ACC112 (cell line): ENCODE measurements at regions not wholly inside any gene's neighbourhood (a gene's known extent, or its start where the extent isn't known, plus 50 kb on each side); places are given as distances from the start of the nearest gene placed in this dataset.

ENCODE experiments used
- H2AFZ ChIP-seq: fragments of 200-600 bp; sonication (generic); one replicate; pipeline ENCODE4 v1.6.0; 2017; ENCODE audit warnings: antibody characterized with exemption, low read length; ENCODE audit not compliant: unreplicated experiment
- H3K27ac ChIP-seq: fragments of 200-600 bp; sonication (generic); 2 replicates; pipeline ENCODE4 v1.5.1; 2014; ENCODE audit warnings: low read depth, mild to moderate bottlenecking, antibody characterized with exemption, low read length, moderate library complexity
- H3K27me3 ChIP-seq: fragments of 200-600 bp; sonication (generic); 2 replicates; pipeline ENCODE4 v1.6.1; 2014; ENCODE audit warnings: mild to moderate bottlenecking, antibody characterized with exemption, low read length, moderate library complexity, mixed read lengths; ENCODE audit not compliant: insufficient read depth
- H3K36me3 ChIP-seq: fragments of 200-600 bp; sonication (generic); 2 replicates; pipeline ENCODE4 v1.6.1; 2016; ENCODE audit warnings: mild to moderate bottlenecking, antibody characterized with exemption, low read length, moderate library complexity, mixed read lengths; ENCODE audit not compliant: insufficient read depth
- H3K4me1 ChIP-seq: fragments of 200-600 bp; sonication (generic); one replicate; pipeline ENCODE4 v1.6.1; 2016; ENCODE audit warnings: low read length, mixed read lengths; ENCODE audit not compliant: insufficient read depth, unreplicated experiment, control insufficient read depth
- H3K4me3 ChIP-seq: fragments of 200-600 bp; sonication (generic); 2 replicates; pipeline ENCODE4 v1.5.1; 2014; ENCODE audit warnings: mild to moderate bottlenecking, low read depth, low read length
- H3K79me2 ChIP-seq: fragments of 200-600 bp; sonication (generic); one replicate; pipeline ENCODE4 v1.6.0; 2016; ENCODE audit warnings: low read length; ENCODE audit not compliant: control insufficient read depth, unreplicated experiment, insufficient read depth

DNA sequence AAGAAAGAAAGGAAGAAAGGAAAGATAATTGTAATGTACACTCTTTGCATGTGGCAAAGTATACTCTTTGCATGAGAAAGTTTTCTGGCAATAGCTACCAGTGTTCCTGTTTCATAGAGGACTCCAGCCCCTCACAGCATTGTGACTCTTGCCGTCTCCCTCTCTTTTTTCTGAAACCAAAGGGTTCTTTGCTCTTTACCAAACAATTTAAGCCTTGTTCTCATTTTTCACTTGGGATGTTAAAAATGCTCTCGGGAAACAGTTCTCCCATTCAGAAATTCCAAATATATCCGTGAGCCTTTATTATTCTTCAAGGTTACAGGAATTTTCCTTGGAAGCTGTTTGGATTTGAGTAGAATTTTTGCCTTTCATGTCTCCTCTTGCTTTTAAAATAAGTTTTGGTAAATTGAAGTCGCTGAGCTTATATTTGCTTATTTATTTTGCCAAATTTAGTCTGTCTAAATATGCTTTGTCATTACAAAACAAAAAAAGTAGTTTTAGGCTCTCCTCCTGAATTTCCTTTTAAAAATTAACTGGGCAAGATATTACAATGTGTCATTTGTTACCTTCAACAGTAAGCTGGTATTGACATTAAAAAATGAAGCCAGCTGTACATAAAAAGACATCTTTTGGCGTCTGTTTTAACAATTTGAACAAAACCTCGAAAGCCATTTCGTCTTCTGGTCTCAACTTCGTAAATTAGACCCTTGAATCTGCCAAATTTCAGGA, 103.8 kb upstream of the ARMC2 start:
- H3K4me1 ChIP-seq = peaks cover 33% of the 10 kb centered on the region
- no peak overlapping the region for H3K27ac ChIP-seq
- H3K4me3 ChIP-seq = no peak overlapping the region
- no peak overlapping the region for H2AFZ ChIP-seq
- H3K79me2 ChIP-seq = no peaks in the 10 kb centered on the region
- no peaks in the 10 kb centered on the region for H3K36me3 ChIP-seq
- no peaks in the 10 kb centered on the region for H3K27me3 ChIP-seq

DNA sequence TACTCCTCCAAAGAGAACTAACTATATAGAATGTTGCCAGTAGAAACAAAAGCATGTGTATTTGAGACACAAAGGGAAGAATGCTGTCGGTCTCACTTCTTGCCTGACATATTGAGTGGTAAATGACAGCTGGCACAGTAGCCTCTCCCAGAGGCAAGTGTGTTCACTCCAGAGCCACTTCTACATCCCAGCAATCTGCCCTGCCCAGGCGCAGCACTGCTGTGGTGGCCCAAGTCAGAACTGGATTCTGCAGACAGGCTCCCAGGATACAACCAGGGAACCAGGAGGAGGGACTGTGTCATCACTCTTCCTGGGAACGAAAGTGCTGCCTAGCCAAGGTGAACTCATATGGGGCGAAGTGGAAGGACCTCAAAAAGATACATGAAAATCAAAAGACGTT, 103.2 kb upstream of the ARMC2 start:
- H3K4me1 ChIP-seq = peaks cover 27% of the 10 kb centered on the region
- H3K79me2 ChIP-seq = no peaks in the 10 kb centered on the region
- no peak overlapping the region for H2AFZ ChIP-seq
- no peaks in the 10 kb centered on the region for H3K27me3 ChIP-seq
- no peak overlapping the region for H3K27ac ChIP-seq
- no peak overlapping the region for H3K4me3 ChIP-seq
- H3K36me3 ChIP-seq = no peaks in the 10 kb centered on the region

DNA sequence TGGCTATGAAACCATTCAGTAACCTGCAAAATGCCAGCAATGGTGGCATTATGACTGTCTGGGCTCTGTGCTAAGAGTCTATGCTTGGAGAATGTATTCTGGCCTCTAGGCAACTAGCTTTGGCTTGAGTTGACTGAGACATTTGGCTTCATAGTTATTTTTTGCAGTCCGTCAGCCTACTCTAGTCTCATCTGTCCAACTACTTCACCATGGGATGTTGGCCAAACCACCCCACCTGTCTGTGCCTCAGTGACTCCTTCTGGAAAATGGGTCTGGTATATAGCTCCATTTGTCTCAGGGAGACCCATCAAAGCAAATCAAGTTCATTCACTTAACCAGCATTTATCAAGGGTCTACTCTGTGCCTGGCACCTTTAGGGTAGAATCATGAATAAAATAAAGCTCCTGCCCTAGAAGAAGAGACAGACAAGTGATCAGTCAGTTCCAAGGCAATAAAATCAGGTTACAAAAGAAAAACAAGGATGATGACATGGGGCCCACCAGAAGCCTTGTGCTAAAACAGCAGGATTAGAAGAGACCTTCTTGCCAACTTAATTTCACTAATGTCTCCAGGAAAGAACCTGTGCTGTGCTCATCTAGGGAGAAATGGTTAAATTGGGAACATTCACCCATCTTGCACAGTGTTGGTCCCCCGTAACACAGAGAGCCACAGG, 102.4 kb upstream of the ARMC2 start:
- Histone ChIP-seq H3K27me3 (no peaks in the 10 kb centered on the region), H3K27ac (no peak overlapping the region), H3K36me3 (no peaks in the 10 kb centered on the region), H3K4me1 (peaks cover 23% of the 10 kb centered on the region), H3K79me2 (no peaks in the 10 kb centered on the region), H3K4me3 (no peak overlapping the region), H2AFZ (no peak overlapping the region)

DNA sequence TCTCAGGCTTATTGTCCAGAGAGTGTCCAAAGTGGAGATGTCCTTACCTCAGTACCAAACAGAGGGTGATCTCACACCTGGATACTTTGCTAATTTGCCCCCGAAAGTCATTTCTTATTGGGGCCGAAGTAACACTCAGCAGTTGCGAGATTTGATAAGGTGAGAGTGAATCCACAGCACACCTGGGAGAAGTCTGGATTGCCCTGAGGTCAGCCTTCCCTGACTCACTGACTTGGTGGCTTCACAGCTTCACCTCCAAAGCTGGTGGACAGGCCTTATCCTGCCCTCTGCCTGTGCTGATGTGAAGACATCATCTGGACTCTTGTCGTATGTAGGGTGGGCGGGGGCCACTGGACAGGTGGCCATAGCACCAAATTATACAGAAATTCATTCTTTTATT, 101.9 kb upstream of the ARMC2 start:
- H3K27me3 ChIP-seq = no peaks in the 10 kb centered on the region
- H3K36me3 ChIP-seq = no peaks in the 10 kb centered on the region
- no peak overlapping the region for H2AFZ ChIP-seq
- H3K27ac ChIP-seq = no peak overlapping the region
- no peak overlapping the region for H3K4me3 ChIP-seq
- H3K79me2 ChIP-seq = no peaks in the 10 kb centered on the region
- peaks cover 23% of the 10 kb centered on the region for H3K4me1 ChIP-seq

DNA sequence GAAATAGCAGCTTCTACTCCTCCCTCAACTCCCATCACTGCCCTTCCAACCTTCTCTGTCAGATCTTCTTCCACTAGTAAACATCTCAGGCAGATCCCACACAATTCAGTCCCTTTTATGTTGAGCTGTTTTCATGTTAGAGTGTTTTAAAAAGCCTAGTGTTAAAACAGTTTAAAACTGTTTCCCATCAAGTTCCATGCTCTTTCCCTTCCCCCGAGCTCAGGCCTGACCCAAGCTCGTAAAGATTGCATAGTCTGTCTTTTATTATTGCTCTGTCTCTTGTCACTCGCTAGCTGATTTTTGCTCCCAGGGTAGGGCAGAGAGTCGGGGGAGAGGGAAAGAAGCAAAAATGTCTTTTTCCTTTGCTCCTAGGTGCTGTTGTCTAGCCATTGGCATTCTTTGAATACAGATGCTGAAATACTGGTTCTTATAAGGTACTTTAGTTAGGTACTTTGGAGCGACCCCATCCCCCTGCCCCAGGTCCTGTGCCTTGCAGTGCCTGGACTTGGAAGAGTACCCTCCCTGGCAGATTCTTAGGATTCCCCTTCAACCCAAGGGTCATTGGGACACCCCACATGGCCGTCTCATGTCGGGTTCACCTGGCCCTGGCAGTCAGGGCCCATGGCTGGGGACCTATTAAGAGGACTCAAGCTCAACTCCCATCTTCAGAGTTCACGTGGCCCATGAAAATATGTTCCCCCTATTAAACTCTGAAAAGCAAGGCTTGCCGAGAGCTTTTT, 101.2 kb upstream of the ARMC2 start:
- H3K27ac ChIP-seq = no peak overlapping the region
- H3K79me2 ChIP-seq = no peaks in the 10 kb centered on the region
- no peaks in the 10 kb centered on the region for H3K27me3 ChIP-seq
- no peak overlapping the region for H3K4me3 ChIP-seq
- H2AFZ ChIP-seq = no peak overlapping the region
- peaks cover 21% of the 10 kb centered on the region for H3K4me1 ChIP-seq
- no peaks in the 10 kb centered on the region for H3K36me3 ChIP-seq

DNA sequence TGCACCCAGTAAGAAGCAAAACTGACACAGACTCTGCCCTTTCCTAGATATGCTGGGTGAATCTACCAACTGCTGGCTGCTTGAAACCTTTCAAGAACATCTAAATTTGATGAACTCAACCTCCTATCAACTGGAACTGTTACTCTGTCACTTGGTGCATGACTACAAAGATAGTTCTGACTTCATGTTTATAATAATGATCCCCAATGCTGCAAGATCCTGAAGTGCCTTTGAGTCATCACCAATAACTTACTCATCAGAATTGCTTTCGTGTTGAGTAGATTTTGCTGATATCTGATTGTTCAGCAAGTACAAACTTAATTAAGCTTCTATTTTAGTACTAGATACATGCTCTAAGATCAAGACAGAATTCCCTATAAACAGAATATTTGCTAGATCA, 100.2 kb upstream of the ARMC2 start:
- Histone ChIP-seq H3K4me1 (peaks cover 18% of the 10 kb centered on the region), H3K27ac (peak overlapping the region; percentile 24; the same call in 1 of the 2 replicates), H3K79me2 (no peaks in the 10 kb centered on the region), H3K27me3 (no peaks in the 10 kb centered on the region), H3K4me3 (no peak overlapping the region), H3K36me3 (no peaks in the 10 kb centered on the region), H2AFZ (no peak overlapping the region)

DNA sequence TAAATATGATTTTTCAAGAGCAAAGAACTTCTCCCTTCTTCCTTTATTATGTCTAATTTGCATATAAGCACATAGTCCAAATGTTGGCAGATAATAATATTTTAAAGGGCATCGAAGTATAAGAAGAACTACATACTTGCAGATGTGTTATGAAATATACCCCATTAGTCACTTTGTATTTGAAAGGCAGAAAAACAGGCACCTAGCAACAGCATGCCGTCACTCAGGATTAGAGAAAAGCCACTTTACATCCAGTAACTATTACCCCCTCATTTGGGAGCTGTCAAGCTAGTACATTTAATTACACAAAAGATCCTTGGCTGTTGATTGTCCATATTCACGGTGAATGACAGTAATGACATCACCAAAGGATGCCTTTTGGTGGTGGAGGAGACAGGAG, 99.3 kb upstream of the ARMC2 start:
- Histone ChIP-seq H3K27me3 (no peaks in the 10 kb centered on the region), H2AFZ (no peak overlapping the region), H3K36me3 (no peaks in the 10 kb centered on the region), H3K79me2 (no peaks in the 10 kb centered on the region), H3K4me3 (no peak overlapping the region), H3K27ac (0 out of 2 replicates have a peak overlapping the region, but pooled peaks have one; percentile 24), H3K4me1 (peaks cover 18% of the 10 kb centered on the region)

DNA sequence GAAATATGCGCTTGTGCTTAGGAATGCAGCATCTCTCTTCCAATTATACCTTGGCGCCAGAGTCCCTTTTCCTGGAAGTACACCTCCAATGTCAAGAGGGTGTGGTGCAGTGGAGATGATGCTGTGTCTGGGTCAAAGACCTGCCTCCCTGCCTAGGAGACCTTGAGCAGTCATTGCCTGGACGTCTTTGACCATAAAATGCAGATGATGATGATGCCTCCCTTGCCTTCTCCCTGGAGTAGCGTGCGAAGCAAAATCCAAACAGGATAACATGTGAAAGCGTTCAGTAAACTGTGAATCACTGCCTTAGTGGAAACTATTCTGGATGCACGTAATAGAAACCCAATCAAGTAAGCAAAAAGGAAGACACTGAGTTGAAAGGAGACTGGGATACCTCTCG, 97.4 kb upstream of the ARMC2 start:
- peaks cover 18% of the 10 kb centered on the region for H3K4me1 ChIP-seq
- H3K79me2 ChIP-seq = no peaks in the 10 kb centered on the region
- no peak overlapping the region for H3K4me3 ChIP-seq
- no peaks in the 10 kb centered on the region for H3K36me3 ChIP-seq
- no peak overlapping the region for H2AFZ ChIP-seq
- H3K27ac ChIP-seq = no peak overlapping the region
- H3K27me3 ChIP-seq = no peaks in the 10 kb centered on the region

DNA sequence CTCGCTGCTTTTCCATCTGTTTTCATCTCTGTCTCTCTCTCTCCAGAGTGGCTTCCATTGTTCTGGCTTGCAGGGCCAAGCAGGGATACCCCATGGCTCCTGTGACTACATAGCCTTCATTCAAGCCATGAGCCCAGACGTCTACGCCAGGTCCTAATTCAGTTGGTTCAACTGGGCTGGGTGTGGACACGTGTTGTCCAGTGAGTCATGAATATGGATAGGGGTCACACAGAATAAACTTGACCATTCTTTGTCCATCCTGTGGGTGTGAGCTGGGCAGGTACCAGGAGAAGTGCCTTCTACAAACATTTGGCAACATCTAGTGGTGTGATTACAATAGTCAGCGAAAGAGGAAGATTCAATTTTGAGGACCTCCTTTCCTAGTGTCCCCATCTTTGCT, 96.9 kb upstream of the ARMC2 start:
- Histone ChIP-seq H3K36me3 (no peaks in the 10 kb centered on the region), H2AFZ (no peak overlapping the region), H3K4me3 (no peak overlapping the region), H3K79me2 (no peaks in the 10 kb centered on the region), H3K27ac (no peak overlapping the region), H3K4me1 (peaks cover 18% of the 10 kb centered on the region), H3K27me3 (no peaks in the 10 kb centered on the region)

DNA sequence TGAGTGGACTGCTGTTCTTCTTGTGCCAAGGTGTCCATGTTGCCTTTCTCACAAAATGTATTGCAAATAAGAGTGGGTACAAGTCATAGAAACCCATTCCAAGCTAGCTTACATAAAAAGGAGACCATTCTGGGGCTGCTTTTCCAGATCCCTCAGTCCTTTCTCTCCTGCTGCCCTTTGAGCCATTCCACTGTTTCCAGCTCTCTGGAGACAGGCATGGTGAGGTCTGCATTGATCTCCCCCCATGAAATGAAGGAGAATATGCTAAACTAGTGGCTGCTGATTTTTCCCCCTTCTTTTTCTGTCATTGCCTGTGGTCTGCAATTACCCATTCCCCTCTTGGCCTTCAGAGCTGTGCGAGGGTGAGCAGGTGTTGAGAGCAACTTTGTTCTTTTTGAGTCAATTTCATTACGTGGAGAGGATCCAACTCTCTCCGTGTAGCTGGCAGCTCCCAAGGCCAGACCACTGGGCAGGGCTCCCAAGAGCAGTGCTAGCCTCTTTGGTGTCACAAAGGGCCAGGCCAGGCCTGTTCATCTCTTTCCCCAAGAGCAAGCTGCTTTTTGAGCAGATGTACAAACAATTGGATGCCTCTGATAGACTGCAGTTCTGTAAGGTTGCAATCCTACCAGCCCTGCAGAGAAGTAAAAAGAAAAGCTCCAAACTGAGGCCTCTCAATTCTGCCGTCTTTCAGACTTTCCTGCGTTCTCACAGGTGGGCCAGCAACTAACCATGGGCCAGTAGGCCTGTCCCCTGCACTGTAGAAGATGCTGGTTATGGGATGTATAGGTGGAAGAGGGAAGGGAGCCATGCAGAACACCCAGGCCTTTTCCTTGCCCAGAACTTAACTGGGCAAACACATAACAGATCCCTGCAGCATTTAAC, 96.1 kb upstream of the ARMC2 start:
- no peak overlapping the region for H3K4me3 ChIP-seq
- H3K4me1 ChIP-seq = peaks cover 18% of the 10 kb centered on the region
- no peak overlapping the region for H3K27ac ChIP-seq
- no peaks in the 10 kb centered on the region for H3K79me2 ChIP-seq
- no peaks in the 10 kb centered on the region for H3K27me3 ChIP-seq
- no peak overlapping the region for H2AFZ ChIP-seq
- no peaks in the 10 kb centered on the region for H3K36me3 ChIP-seq
